Prostate gland (tissue), 2 donors: ENCODE measurements at regions not wholly inside any gene's neighbourhood (a gene's known extent, or its start where the extent isn't known, plus 50 kb on each side); places are given as distances from the start of the nearest gene placed in this dataset.
"Not testable (repeated sequence)": the region's sequence is repeated elsewhere in the genome, so short reads cannot be mapped to it uniquely, and the experiment has no call there.

ENCODE experiments used
- DNase-seq: peaks from one replicate; pipeline ENCODE4 v3.0.0-alpha.2; 2019; ENCODE audit warnings: low spot score
- H3K27ac ChIP-seq, 2 donors: fragments of 200-600 bp; sonication (generic); 2 replicates each; pipeline ENCODE4 v1.5.1; 2017 to 2019
- H3K27me3 ChIP-seq: fragments of 200-600 bp; sonication (generic); replicated peaks from 2 replicates; pipeline ENCODE4 v1.5.1; 2019; ENCODE audit not compliant: insufficient read depth
- H3K36me3 ChIP-seq, 2 donors: fragments of 200-600 bp; sonication (generic); 1 replicate in 1 of 2; 2 replicates in 1 of 2; pipeline versions ENCODE4 v1.5.1 to v1.8.1; 2017 to 2019
- H3K4me1 ChIP-seq: fragments of 200-600 bp; sonication (generic); replicated peaks from 2 replicates; pipeline ENCODE4 v1.5.1; 2019
- H3K4me3 ChIP-seq, 2 donors: fragments of 200-600 bp; sonication (generic); 2 replicates each; pipeline ENCODE4 v1.5.1; 2017 to 2019
- H3K9me3 ChIP-seq: fragments of 200-600 bp; sonication (generic); 2 replicates; pipeline ENCODE4 v1.5.1; 2017
- CTCF ChIP-seq, 4 experiments: fragments of 200-600 bp in 2 of 4; fragments of 450-650 bp in 2 of 4; sonication (generic) in 2 of 4; IDR thresholded peaks; 1 replicate in 3 of 4; 2 replicates in 1 of 4; pipeline ENCODE4 v1.5.1; 2016 to 2019; ENCODE audit warnings: antibody characterized with exemption in 4 of 4, mild to moderate bottlenecking in 2 of 4, moderate library complexity in 2 of 4
- POLR2A ChIP-seq: fragments of 450-650 bp; IDR thresholded peaks from one replicate; pipeline ENCODE4 v1.6.1; 2016; ENCODE audit warnings: antibody characterized with exemption, mild to moderate bottlenecking
- POLR2AphosphoS5 ChIP-seq: sonication (generic); formaldehyde crosslinking; IDR thresholded peaks from one replicate; pipeline ENCODE4 v1.6.1; 2017; ENCODE audit warnings: antibody characterized with exemption
- WGBS: methylation state at CpG from one replicate; pipeline ENCODE4 v1.1.5; 2018; 5-methylcytosine and 5-hydroxymethylcytosine counted together
- intact Hi-C: fragments of 100-400 bp; cut with DNase I; formaldehyde crosslinking; loops from one replicate; pipeline ENCODE4 v1.14.2; 2022

DNA sequence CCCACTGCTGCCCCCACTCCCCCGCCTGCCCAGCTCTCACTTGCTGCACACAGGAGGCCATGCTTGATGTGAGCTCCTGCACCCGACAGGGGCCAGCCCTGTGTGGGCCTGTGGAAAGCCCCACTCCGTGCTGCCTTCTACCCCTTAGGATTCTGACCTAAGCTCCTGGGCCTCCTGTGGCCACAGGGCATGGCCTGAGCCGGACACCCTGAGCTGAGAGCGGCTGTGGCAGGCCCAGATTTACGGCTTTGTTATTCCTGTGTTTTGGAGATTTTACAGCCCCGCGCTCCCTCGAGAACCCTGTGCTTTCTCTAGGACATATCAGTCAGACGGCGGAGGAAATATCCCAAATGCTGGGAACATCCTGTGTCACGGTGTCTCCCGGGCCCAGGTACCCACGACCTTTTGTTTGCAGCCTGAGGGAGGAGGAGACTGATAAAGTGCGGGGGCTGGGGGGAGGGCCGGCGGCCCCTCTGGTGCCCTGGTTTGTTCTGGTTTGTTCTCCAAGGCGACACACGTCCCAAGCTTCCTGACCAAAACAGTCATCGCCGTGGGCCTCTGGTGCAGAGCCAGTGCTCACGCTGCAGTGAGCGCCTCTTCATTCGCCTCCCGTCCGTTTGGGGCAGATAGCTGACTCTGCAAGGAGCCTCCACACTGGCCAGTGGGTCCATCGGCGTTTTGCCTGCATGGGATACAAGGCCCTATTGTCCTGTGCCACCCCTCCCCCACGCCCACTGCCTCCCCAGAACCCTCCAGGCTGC lies 363.4 kb downstream of the C16orf95 start:
- 48% methylated on average over 29 of the region's 29 CpGs for WGBS
- no peak for TF ChIP-seq CTCF (IDR thresholded peaks at IDR 0.05)
- no peak for TF ChIP-seq POLR2AphosphoS5
- TF ChIP-seq POLR2A, result no peak
- H3K27ac ChIP-seq, result no peak overlapping the region
- H3K9me3 ChIP-seq, result no peaks in the 10 kb centered on the region
- H3K4me3 ChIP-seq, result no peak overlapping the region
- no peaks in the 10 kb centered on the region for H3K36me3 ChIP-seq
- intact Hi-C loops, result no loop called here
- H3K27me3 ChIP-seq, result peaks cover 6% of the 10 kb centered on the region
- DNase-seq, result no peak
- no peaks in the 10 kb centered on the region for H3K4me1 ChIP-seq

- Histone ChIP-seq H3K36me3 (no peaks in the 10 kb centered on the region), H3K4me3 (no peak overlapping the region), H3K27me3 (peaks cover 12% of the 10 kb centered on the region), H3K27ac (no peak overlapping the region), H3K4me1 (no peaks in the 10 kb centered on the region), H3K9me3 (no peaks in the 10 kb centered on the region)
- TF ChIP-seq POLR2AphosphoS5 (no peak), POLR2A (no peak), CTCF (IDR thresholded peaks at IDR 0.05) (no peak)
- no peak for DNase-seq
- intact Hi-C loops, result no loop called here
- WGBS, result 91% methylated on average over 13 of the region's 13 CpGs
Observed at GRCh38 chr16:86955136-86955855, 361.9 kb downstream of the C16orf95 start.

DNA sequence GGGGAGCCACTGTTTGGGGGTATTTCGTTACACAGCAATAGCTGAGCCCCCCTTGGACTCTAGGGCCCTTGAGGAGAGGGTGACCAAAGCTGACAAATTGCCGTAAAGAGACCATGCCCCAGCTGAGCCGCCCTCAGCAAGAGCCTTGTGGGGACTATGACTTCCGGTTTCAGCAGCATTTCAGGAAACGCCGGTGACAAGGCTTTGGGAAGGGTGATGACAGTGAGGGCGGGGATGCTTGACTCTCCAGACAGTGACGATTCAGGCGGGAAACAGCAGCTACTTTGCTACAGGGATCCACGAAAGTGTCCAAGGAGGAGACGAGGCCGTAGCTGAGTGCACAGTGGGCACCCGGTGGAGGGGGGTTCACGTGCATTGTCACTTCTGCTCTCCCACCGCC lies 360.8 kb downstream of the C16orf95 start:
- intact Hi-C loops, result no loop called here
- H3K27me3 ChIP-seq, result peaks cover 12% of the 10 kb centered on the region
- no peaks in the 10 kb centered on the region for H3K36me3 ChIP-seq
- TF ChIP-seq POLR2A (no peak), POLR2AphosphoS5 (no peak), CTCF (IDR thresholded peaks at IDR 0.05) (no peak)
- H3K9me3 ChIP-seq, result no peaks in the 10 kb centered on the region
- WGBS, result 81% methylated on average over 15 of the region's 15 CpGs
- DNase-seq, result no peak
- H3K4me1 ChIP-seq, result no peaks in the 10 kb centered on the region
- no peak overlapping the region for H3K27ac ChIP-seq
- no peak overlapping the region for H3K4me3 ChIP-seq

DNA sequence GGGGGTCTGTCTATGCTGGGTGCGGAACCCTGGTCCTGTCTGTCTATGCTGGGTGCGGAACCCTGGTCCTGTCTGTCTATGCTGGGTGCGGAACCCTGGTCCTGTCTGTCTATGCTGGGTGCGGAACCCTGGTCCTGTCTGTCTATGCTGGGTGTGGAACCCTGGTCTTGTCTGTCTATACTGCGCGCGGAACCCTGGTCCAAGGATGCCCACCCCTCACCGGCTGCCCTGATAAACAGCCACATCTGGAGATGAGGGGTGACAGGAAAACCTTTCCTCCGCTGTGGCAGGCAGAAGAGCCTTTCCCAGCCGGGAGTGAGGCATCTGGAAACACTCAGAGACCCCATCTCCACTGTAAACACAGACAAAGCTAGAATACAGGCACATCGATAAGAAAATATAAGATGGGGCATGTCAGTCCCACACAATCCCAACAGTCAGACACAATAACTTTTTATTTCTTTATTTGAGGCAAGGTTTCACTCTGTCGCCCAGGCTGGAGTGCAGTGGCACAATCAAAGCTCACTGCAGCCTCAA lies 359.5 kb downstream of the C16orf95 start:
- H3K9me3 ChIP-seq, H3K27ac ChIP-seq, H3K36me3 ChIP-seq, intact Hi-C loops, DNase-seq, H3K4me1 ChIP-seq, H3K4me3 ChIP-seq: not testable (repeated sequence)
- 89% methylated on average over 12 of the region's 12 CpGs for WGBS
- peaks cover 12% of the 10 kb centered on the region for H3K27me3 ChIP-seq

- Histone ChIP-seq H3K27ac (no peak overlapping the region), H3K9me3 (no peaks in the 10 kb centered on the region), H3K36me3 (no peaks in the 10 kb centered on the region), H3K4me3 (no peak overlapping the region), H3K4me1 (no peaks in the 10 kb centered on the region), H3K27me3 (peaks cover 13% of the 10 kb centered on the region)
- no peak for TF ChIP-seq CTCF (IDR thresholded peaks at IDR 0.05)
- TF ChIP-seq POLR2AphosphoS5, result no peak
- no peak for TF ChIP-seq POLR2A
- intact Hi-C loops, result no loop called here
- 79% methylated on average over 9 of the region's 9 CpGs for WGBS
- no peak for DNase-seq
Observed at GRCh38 chr16:86958423-86958822, 358.8 kb downstream of the C16orf95 start.
